ENCODE measurements at regions not wholly inside any gene's neighbourhood (a gene's known extent, or its start where the extent isn't known, plus 50 kb on each side); places are given as distances from the start of the nearest gene placed in this dataset.
"Not testable (repeated sequence)": the region's sequence is repeated elsewhere in the genome, so short reads cannot be mapped to it uniquely, and the experiment has no call there.

- not testable (repeated sequence) for DNase-seq (ENCODE audit: low spot score)
Measured at GRCh38 chr6:122280105-122281021, 119.1 kb upstream of the HSF2 start.

DNA sequence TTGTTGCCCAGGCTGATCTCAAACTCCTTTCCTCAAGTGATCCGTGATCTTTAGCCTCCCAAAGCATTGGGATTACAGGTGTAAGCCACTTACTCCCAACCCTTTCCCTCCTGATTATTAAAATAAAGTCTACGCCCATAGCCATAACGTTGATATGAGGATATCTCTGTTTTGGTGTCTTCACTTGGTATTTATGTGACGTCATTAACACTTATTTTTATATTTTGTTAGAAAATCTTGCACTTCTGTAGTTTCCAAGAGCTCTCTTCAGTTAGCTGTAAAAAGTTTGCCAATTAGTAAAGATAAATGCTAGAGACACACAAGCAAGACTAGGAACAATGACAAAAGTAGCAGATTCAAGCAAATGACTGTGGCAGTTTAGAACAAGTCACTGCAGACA is 115.6 kb upstream of the HSF2 start:
- no peak for DNase-seq (ENCODE audit: low spot score)

DNA sequence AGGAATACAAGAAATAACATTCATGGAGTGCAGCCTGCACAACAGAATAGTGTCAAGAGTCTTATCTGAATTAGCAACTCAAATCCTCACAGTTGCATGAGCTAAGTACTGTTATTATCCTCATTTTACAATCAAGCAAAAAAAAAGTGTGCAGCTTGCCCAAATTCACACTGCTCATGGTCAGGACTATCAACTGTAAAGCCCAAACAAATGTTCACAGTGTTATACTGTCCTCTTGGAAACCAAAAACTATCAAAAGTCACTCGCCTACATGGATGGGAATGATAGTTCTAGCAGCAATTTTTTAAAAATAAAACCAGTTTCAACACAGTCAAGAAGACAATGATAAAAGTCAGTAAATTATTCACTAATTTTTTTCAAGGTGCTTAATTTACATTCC is 114.6 kb upstream of the HSF2 start:
- no peak for DNase-seq (ENCODE audit: low spot score)

GRCh38 chr6:122285292-122285913 is 114.0 kb upstream of the HSF2 start:
- DNase-seq (ENCODE audit: low spot score) = no peak

DNA sequence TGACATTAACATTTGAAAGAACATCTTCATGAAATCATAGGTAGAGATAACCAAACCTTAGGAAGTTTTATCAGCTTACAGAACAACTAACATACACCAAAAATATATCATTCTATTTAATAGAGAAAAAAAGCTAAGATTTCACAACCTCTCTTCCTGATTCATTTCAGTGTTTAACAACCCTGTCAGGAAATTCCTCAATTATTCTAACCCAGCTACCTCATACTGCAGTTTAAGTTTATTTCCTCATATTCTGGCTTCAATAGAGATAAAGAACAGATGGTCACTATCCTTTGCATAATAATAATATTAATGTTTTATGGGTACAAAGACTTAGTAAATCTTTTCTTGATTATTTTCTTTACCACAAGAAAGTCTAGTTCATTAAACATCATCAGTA is 112.9 kb upstream of the HSF2 start:
- no peak for DNase-seq (ENCODE audit: low spot score)

- DNase-seq (ENCODE audit: low spot score) = peak; percentile 27
Measured at GRCh38 chr6:122289762-122290539, 109.5 kb upstream of the HSF2 start.

GRCh38 chr6:122297010-122297409 is 102.4 kb upstream of the HSF2 start:
- DNase-seq (ENCODE audit: low spot score) = no peak

DNA sequence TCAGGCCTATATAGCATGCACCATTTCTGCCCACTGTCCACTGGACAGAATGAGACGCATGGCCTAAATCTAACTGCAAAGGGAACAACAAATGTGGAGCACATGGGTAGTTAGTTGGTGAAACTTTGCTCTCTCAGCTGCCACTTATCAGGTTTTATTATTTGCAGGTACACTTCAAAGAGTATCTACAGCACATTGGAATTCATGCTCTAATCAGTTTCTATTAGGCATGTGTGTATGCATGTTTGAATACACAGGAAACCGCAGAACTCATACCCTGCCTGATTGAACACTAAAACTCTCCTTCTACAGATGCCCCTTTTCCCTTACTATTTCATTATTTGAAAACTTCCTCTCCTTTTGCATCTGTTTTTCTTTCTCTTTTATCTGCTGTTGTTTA is 97.4 kb upstream of the HSF2 start:
- no peak for DNase-seq (ENCODE audit: low spot score)

- DNase-seq (ENCODE audit: low spot score) = no peak
Measured at GRCh38 chr6:122307577-122307976, 91.9 kb upstream of the HSF2 start.

GRCh38 chr6:122308074-122308473 is 91.4 kb upstream of the HSF2 start:
- no peak for DNase-seq (ENCODE audit: low spot score)

GRCh38 chr6:122315842-122316241 is 83.6 kb upstream of the HSF2 start:
- DNase-seq (ENCODE audit: low spot score) = no peak

DNA sequence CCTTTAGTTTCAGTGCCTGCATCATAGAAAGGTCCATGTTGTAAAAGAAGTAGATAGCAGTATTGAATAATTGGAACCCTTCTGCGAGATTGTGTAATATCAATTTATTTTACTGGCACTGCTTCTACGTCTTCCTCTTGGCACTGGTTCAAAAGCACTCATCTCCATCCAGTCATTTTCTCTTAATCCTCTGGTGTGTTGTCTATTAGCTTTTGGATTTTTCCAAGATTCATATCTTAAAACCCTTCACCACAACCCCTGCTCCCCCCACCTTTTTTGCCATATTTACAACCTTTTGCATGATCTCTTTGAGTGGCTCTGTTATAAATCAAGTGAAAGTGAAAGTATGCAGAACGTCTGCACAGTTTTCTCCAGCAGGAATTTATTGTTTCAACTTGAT is 76.6 kb upstream of the HSF2 start:
- no peak for DNase-seq (ENCODE audit: low spot score)

DNA sequence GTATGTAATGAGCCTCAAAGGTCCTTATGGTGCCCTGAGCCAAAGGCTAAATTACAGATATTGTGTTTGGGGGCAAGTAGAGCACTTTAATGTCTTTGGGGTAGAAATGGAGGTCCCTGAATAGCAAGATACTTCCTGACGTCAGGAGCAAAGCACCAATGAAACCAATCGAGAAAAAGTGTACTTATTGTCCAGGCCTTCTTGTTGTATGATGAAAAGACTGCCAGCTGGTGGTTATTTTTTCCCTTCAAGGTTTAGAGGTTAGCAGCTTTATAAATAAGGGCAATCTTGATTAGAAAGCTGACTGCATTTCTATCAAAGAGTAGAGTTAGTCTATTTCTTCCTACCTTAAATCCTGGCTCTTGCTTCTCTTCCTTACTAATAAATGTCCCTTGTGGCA is 76.1 kb upstream of the HSF2 start:
- no peak for DNase-seq (ENCODE audit: low spot score)

- no peak for DNase-seq (ENCODE audit: low spot score)
Measured at GRCh38 chr6:122330315-122330714, 69.1 kb upstream of the HSF2 start.

- no peak for DNase-seq (ENCODE audit: low spot score)
Measured at GRCh38 chr6:122337645-122338044, 61.8 kb upstream of the HSF2 start.

- no peak for DNase-seq (ENCODE audit: low spot score)
Measured at GRCh38 chr6:122339661-122340060, 59.8 kb upstream of the HSF2 start.

DNA sequence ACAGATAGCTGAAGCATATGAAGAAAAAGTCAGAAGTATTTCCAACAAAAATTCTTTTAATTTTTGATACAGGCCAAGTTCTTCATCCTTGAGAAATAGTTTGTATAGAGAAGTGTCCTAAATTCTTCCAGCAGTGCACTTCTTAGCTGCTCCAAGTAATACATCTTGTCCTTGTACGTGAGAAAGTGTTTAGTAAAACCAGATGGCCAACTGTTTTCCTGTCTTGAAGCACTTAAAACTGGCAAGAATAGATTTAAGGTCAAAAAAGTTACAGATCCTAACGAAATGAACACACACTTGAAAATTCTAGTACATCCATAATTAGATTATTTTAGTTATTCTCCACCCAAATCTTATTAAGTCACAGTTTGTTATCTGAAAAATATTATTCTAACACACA is 52.2 kb upstream of the HSF2 start:
- DNase-seq (ENCODE audit: low spot score) = no peak

- DNase-seq (ENCODE audit: low spot score) = no peak
Measured at GRCh38 chr6:122347751-122348150, 51.7 kb upstream of the HSF2 start.
